Mucosa of descending colon (tissue), 3 donors: ENCODE measurements at regions not wholly inside any gene's neighbourhood (a gene's known extent, or its start where the extent isn't known, plus 50 kb on each side); places are given as distances from the start of the nearest gene placed in this dataset.

Source experiments
- ATAC-seq: fragments of 200-7000 bp; cut with Tn5 transposase; one replicate; pipeline ENCODE4 v1.9.1; 2020; ENCODE audit warnings: mild to moderate bottlenecking, moderate library complexity
- DNase-seq, 3 donors: peaks; one replicate each; pipeline ENCODE4 v3.0.0-alpha.2; 2020
- H3K36me3 ChIP-seq: fragments of 200-600 bp; one replicate; pipeline ENCODE4 v1.8.0; 2021; ENCODE audit warnings: low read depth, mild to moderate bottlenecking
- H3K4me1 ChIP-seq: fragments of 200-600 bp; one replicate; pipeline ENCODE4 v1.8.0; 2021; ENCODE audit warnings: low read depth, mild to moderate bottlenecking
- H3K4me3 ChIP-seq: fragments of 200-600 bp; one replicate; pipeline ENCODE4 v1.8.0; 2021; ENCODE audit warnings: mild to moderate bottlenecking
- H3K9me3 ChIP-seq: fragments of 200-600 bp; one replicate; pipeline ENCODE4 v1.8.0; 2021; ENCODE audit warnings: mild to moderate bottlenecking
- CTCF ChIP-seq: fragments of 200-600 bp; IDR thresholded peaks from one replicate; pipeline ENCODE4 v1.8.0; 2022; ENCODE audit warnings: antibody characterized with exemption, mild to moderate bottlenecking
- intact Hi-C, 2 donors: fragments of 100-400 bp; cut with DNase I in 1 of 2; cut with micrococcal nuclease in 1 of 2; formaldehyde crosslinking; loops; one replicate each; pipeline versions ENCODE4 v1.11.0 to v1.11.1; 2022; cut with DNase I, micrococcal nuclease
- donor health status: DM: no; HTN: no; CAD: no; lungs with moderate emphysema.
- donor health status: DM: no; HTN: no; CAD: no.
- donor health status: DM: no; HTN: yes; CAD: no.

- no peak for DNase-seq
- ATAC-seq, result no peak
- Histone ChIP-seq H3K4me1 (no peaks in the 10 kb centered on the region), H3K9me3 (peaks cover 3% of the 10 kb centered on the region), H3K36me3 (no peaks in the 10 kb centered on the region), H3K4me3 (no peak overlapping the region)
- TF ChIP-seq CTCF, result no peak
- intact Hi-C loops, result no loop called here
Measured at GRCh38 chr3:28906561-28907310, 374.1 kb upstream of the RBMS3 start.

DNA sequence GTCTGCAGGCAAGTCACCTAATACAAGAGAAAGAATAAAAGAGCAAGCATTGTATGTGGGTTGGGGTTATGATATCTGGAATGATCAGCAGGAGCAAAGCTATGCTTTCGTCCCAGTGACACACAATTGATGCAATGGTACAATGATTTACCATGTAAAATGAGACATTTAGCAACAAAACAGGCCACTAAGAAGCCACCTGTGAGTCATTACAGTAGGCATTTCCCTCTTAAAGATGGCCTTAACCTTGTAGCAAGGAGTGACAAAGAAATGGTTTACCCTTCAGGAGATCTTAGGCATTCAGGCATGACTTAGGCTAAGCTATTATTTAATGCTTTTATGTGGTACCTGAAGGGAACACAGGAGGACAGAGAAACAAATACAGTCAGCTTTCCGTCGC lies 373.3 kb upstream of the RBMS3 start:
- no peak for TF ChIP-seq CTCF
- no peaks in the 10 kb centered on the region for H3K4me1 ChIP-seq
- intact Hi-C loops, result no loop called here
- no peaks in the 10 kb centered on the region for H3K36me3 ChIP-seq
- H3K9me3 ChIP-seq, result peaks cover 3% of the 10 kb centered on the region
- ATAC-seq (no peak), DNase-seq (no peak)
- H3K4me3 ChIP-seq, result no peak overlapping the region

GRCh38 chr3:28912120-28912885 lies 368.6 kb upstream of the RBMS3 start:
- H3K4me3 ChIP-seq, result no peak overlapping the region

GRCh38 chr3:28915741-28916500 lies 364.9 kb upstream of the RBMS3 start:
- Histone ChIP-seq H3K4me1 (no peaks in the 10 kb centered on the region), H3K9me3 (no peaks in the 10 kb centered on the region), H3K36me3 (no peaks in the 10 kb centered on the region), H3K4me3 (no peak overlapping the region)
- peak; percentile 47 for ATAC-seq
- peak in 1 of 3 donors; percentile 37 for DNase-seq
- TF ChIP-seq CTCF, result no peak
- intact Hi-C loops, result no loop called here

More at GRCh38 chr3:28912120-28912885, 368.6 kb upstream of the RBMS3 start:
- H3K4me1 ChIP-seq, result no peaks in the 10 kb centered on the region
- ATAC-seq, result no peak
- no peak for TF ChIP-seq CTCF
- intact Hi-C loops, result no loop called here
- no peaks in the 10 kb centered on the region for H3K36me3 ChIP-seq
- no peaks in the 10 kb centered on the region for H3K9me3 ChIP-seq
- no peak for DNase-seq

DNA sequence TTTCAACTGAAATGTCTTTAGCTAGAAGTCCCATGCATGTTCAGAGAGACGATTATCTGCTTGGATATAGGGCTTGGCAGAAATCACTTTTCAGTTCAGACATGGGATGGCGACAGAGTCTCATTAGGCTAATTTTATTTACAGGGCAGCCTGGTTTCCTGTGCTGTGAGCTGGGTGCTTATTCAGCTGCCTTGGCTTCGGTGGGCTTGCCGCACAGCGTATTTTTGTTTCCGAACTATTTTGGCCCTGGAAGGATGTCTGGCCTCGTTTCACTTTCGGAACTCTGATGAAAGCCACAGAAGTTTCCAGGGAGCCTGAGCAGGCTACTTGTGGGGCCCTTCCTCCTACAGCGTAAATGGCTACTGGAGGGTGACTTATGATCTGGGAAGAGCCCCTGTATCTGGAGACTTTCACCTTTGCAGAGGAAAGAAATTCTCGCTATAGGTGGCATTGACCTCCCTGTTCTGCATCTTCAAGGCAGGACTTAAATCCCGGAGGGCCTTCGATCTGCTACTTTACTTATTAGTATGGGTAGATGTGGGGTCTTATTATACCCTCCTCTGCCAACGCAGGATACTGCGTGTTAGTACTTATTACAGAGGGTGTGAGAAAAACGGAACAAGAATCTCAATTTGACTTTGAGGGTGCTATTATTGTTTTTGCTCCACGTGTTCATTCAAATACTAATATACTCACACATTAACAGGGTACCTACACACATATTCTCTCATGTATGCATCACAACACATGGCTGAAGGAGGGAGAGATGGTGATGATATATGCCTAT lies 364.0 kb upstream of the RBMS3 start:
- TF ChIP-seq CTCF, result no peak
- Histone ChIP-seq H3K4me3 (no peak overlapping the region), H3K4me1 (no peaks in the 10 kb centered on the region), H3K9me3 (no peaks in the 10 kb centered on the region), H3K36me3 (no peaks in the 10 kb centered on the region)
- ATAC-seq (peak; percentile 51), DNase-seq (peak in 2 of 3 donors; percentile 26 to 35)
- intact Hi-C loops, result no loop called here
